ENCODE measurements at regions not wholly inside any gene's neighbourhood (a gene's known extent, or its start where the extent isn't known, plus 50 kb on each side); places are given as distances from the start of the nearest gene placed in this dataset.
A peak's percentile ranks its signal among the peaks of the same experiment; 100 is the strongest.

- H3K4me3 ChIP-seq (ENCODE audit: low read depth in 1 of 2, low read length in 2 of 2), result no peak overlapping the region
- no peak for ATAC-seq (ENCODE audit: insufficient read depth, low read depth)
- no peak overlapping the region for H3K4me2 ChIP-seq (ENCODE audit: insufficient read depth, low read length)
- no peak for DNase-seq
- no peaks in the 10 kb centered on the region for H3K27me3 ChIP-seq (ENCODE audit: insufficient read depth, low read length, poor library complexity)
- no peak overlapping the region for H2AFZ ChIP-seq (ENCODE audit: low read depth, low read length)
- no peaks in the 10 kb centered on the region for H4K20me1 ChIP-seq (ENCODE audit: insufficient read depth, low read length)
- no peak for TF ChIP-seq EZH2 (IDR thresholded peaks at IDR 0.05; ENCODE audit: borderline replicate concordance, low read depth, low read length, severe bottlenecking)
- TF ChIP-seq CTCF (IDR thresholded peaks at IDR 0.05; ENCODE audit: borderline replicate concordance, extremely low read depth, low read length, poor library complexity, severe bottlenecking), result no peak
- H3K9ac ChIP-seq (ENCODE audit: low read depth, low read length), result no peak overlapping the region
- no peak overlapping the region for H3K27ac ChIP-seq (ENCODE audit: low read length)
- H3K36me3 ChIP-seq (ENCODE audit: insufficient read depth, low read length), result no peaks in the 10 kb centered on the region
- H3K79me2 ChIP-seq (ENCODE audit: insufficient read depth, low read length), result no peaks in the 10 kb centered on the region
- peaks cover 27% of the 10 kb centered on the region for H3K4me1 ChIP-seq (ENCODE audit: insufficient read depth, low read length)
- H3K9me3 ChIP-seq (ENCODE audit: insufficient read depth, low read length, severe bottlenecking), result no peaks in the 10 kb centered on the region
Observed at GRCh38 chr14:65226824-65227604, 124.7 kb upstream of the MAX start.

GRCh38 chr14:65228436-65228835 is 126.1 kb upstream of the MAX start:
- ATAC-seq (ENCODE audit: insufficient read depth, low read depth) (no peak), DNase-seq (no peak)
- H3K79me2 ChIP-seq (ENCODE audit: insufficient read depth, low read length), result no peaks in the 10 kb centered on the region
- no peak overlapping the region for H3K4me3 ChIP-seq (ENCODE audit: low read depth in 1 of 2, low read length in 2 of 2)
- no peaks in the 10 kb centered on the region for H3K36me3 ChIP-seq (ENCODE audit: insufficient read depth, low read length)
- no peaks in the 10 kb centered on the region for H3K9me3 ChIP-seq (ENCODE audit: insufficient read depth, low read length, severe bottlenecking)
- H3K27ac ChIP-seq (ENCODE audit: low read length), result no peak overlapping the region
- no peaks in the 10 kb centered on the region for H3K27me3 ChIP-seq (ENCODE audit: insufficient read depth, low read length, poor library complexity)
- H3K9ac ChIP-seq (ENCODE audit: low read depth, low read length), result no peak overlapping the region
- 0 out of 2 replicates have a peak overlapping the region, but pooled peaks have one; percentile 0 for H2AFZ ChIP-seq (ENCODE audit: low read depth, low read length)
- H3K4me2 ChIP-seq (ENCODE audit: insufficient read depth, low read length), result no peak overlapping the region
- no peaks in the 10 kb centered on the region for H4K20me1 ChIP-seq (ENCODE audit: insufficient read depth, low read length)
- TF ChIP-seq CTCF (IDR thresholded peaks at IDR 0.05; ENCODE audit: borderline replicate concordance, extremely low read depth, low read length, poor library complexity, severe bottlenecking), result no peak
- no peak for TF ChIP-seq EZH2 (IDR thresholded peaks at IDR 0.05; ENCODE audit: borderline replicate concordance, low read depth, low read length, severe bottlenecking)
- peaks cover 27% of the 10 kb centered on the region for H3K4me1 ChIP-seq (ENCODE audit: insufficient read depth, low read length)

GRCh38 chr14:65228956-65229747 is 126.8 kb upstream of the MAX start:
- no peak overlapping the region for H3K9ac ChIP-seq (ENCODE audit: low read depth, low read length)
- H3K9me3 ChIP-seq (ENCODE audit: insufficient read depth, low read length, severe bottlenecking), result no peaks in the 10 kb centered on the region
- TF ChIP-seq CTCF (IDR thresholded peaks at IDR 0.05; ENCODE audit: borderline replicate concordance, extremely low read depth, low read length, poor library complexity, severe bottlenecking) (no peak), EZH2 (IDR thresholded peaks at IDR 0.05; ENCODE audit: borderline replicate concordance, low read depth, low read length, severe bottlenecking) (no peak)
- no peak for ATAC-seq (ENCODE audit: insufficient read depth, low read depth)
- H3K4me1 ChIP-seq (ENCODE audit: insufficient read depth, low read length), result peaks cover 23% of the 10 kb centered on the region
- no peak overlapping the region for H3K4me2 ChIP-seq (ENCODE audit: insufficient read depth, low read length)
- H2AFZ ChIP-seq (ENCODE audit: low read depth, low read length), result no peak overlapping the region
- DNase-seq, result no peak
- no peaks in the 10 kb centered on the region for H3K79me2 ChIP-seq (ENCODE audit: insufficient read depth, low read length)
- no peaks in the 10 kb centered on the region for H3K36me3 ChIP-seq (ENCODE audit: insufficient read depth, low read length)
- no peaks in the 10 kb centered on the region for H3K27me3 ChIP-seq (ENCODE audit: insufficient read depth, low read length, poor library complexity)
- no peak overlapping the region for H3K4me3 ChIP-seq (ENCODE audit: low read depth in 1 of 2, low read length in 2 of 2)
- no peak overlapping the region for H3K27ac ChIP-seq (ENCODE audit: low read length)
- no peaks in the 10 kb centered on the region for H4K20me1 ChIP-seq (ENCODE audit: insufficient read depth, low read length)

Data from DND-41 (cell line).